GM21786 (cell line): ENCODE measurements at regions not wholly inside any gene's neighbourhood (a gene's known extent, or its start where the extent isn't known, plus 50 kb on each side); places are given as distances from the start of the nearest gene placed in this dataset.

Source experiments
- ATAC-seq: cut with Tn5 transposase; IDR thresholded peaks from one replicate; pipeline ENCODE4 v1.9.1; 2021; ENCODE audit not compliant: unreplicated experiment

GRCh38 chr3:109532257-109533216 lies 195.2 kb upstream of the DPPA4 start:
- ATAC-seq = no peak

GRCh38 chr3:109545746-109546145 lies 208.4 kb upstream of the DPPA4 start:
- no peak for ATAC-seq

GRCh38 chr3:109548192-109548938 lies 211.0 kb upstream of the DPPA4 start:
- ATAC-seq = no peak

- no peak for ATAC-seq
Observed at GRCh38 chr3:109553591-109554371, 216.4 kb upstream of the DPPA4 start.

- no peak for ATAC-seq
Observed at GRCh38 chr3:109559389-109559788, 222.0 kb upstream of the DPPA4 start.

- no peak for ATAC-seq
Observed at GRCh38 chr3:109563149-109563548, 225.8 kb upstream of the DPPA4 start.

GRCh38 chr3:109569135-109569846 lies 231.9 kb upstream of the DPPA4 start:
- no peak for ATAC-seq

- no peak for ATAC-seq
Observed at GRCh38 chr3:109570408-109570807, 233.1 kb upstream of the DPPA4 start.

- no peak for ATAC-seq
Observed at GRCh38 chr3:109572301-109572700, 235.0 kb upstream of the DPPA4 start.

GRCh38 chr3:109596991-109597390 lies 259.6 kb upstream of the DPPA4 start:
- ATAC-seq = no peak

- ATAC-seq = no peak
Observed at GRCh38 chr3:109597444-109597843, 260.1 kb upstream of the DPPA4 start.

GRCh38 chr3:109607897-109608296 lies 270.6 kb upstream of the DPPA4 start:
- ATAC-seq = no peak

- no peak for ATAC-seq
Observed at GRCh38 chr3:109608574-109608973, 271.2 kb upstream of the DPPA4 start.

GRCh38 chr3:109618766-109619378 lies 281.5 kb upstream of the DPPA4 start:
- ATAC-seq = no peak

- ATAC-seq = no peak
Observed at GRCh38 chr3:109631897-109632296, 294.6 kb upstream of the DPPA4 start.

GRCh38 chr3:109640146-109640652 lies 302.9 kb upstream of the DPPA4 start:
- no peak for ATAC-seq

- ATAC-seq = no peak
Observed at GRCh38 chr3:109642025-109642424, 304.7 kb upstream of the DPPA4 start.

GRCh38 chr3:109643590-109643989 lies 306.2 kb upstream of the DPPA4 start:
- no peak for ATAC-seq

- ATAC-seq = no peak
Observed at GRCh38 chr3:109644332-109644731, 307.0 kb upstream of the DPPA4 start.

- ATAC-seq = no peak
Observed at GRCh38 chr3:109644746-109645145, 307.4 kb upstream of the DPPA4 start.
